WI38 (cell line): ENCODE measurements at regions not wholly inside any gene's neighbourhood (a gene's known extent, or its start where the extent isn't known, plus 50 kb on each side); places are given as distances from the start of the nearest gene placed in this dataset.
"Not testable (repeated sequence)": the region's sequence is repeated elsewhere in the genome, so short reads cannot be mapped to it uniquely, and the experiment has no call there.

Experiments
- H3K4me3 ChIP-seq: 2 replicates; pipeline ENCODE4 v1.5.1; 2011; ENCODE audit warnings: low read depth, mild to moderate bottlenecking, control low read depth, low read length
- CTCF ChIP-seq: IDR thresholded peaks from 2 replicates; pipeline ENCODE4 v1.5.1; 2012; ENCODE audit warnings: low read depth, mild to moderate bottlenecking, control low read depth, low read length

DNA sequence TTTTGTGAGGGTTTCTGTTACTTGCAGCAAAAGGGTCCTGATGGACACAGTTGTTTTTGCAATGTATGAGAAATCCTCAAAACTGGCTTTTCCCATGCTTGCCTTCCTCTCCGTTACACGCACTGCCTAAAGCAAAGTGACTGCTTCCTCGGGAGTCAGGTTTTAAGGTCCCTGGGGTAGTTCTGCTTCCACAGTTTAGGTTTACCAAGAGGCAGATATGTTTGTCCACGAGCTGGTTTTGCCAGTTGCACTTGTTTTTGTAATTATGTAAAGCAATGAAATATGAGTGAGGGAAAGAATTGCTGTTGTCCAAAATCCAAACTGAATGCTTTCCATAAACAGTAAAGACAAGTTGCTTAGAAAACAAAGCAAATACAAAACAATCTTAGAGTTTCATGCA is 290.7 kb upstream of the AMIGO2 start:
- no peak overlapping the region for H3K4me3 ChIP-seq
- TF ChIP-seq CTCF, result no peak

GRCh38 chr12:47369085-47369484 is 289.3 kb upstream of the AMIGO2 start:
- no peak overlapping the region for H3K4me3 ChIP-seq
- no peak for TF ChIP-seq CTCF

- no peak for TF ChIP-seq CTCF
- H3K4me3 ChIP-seq, result no peak overlapping the region
Measured at GRCh38 chr12:47367912-47368537, 288.3 kb upstream of the AMIGO2 start.

DNA sequence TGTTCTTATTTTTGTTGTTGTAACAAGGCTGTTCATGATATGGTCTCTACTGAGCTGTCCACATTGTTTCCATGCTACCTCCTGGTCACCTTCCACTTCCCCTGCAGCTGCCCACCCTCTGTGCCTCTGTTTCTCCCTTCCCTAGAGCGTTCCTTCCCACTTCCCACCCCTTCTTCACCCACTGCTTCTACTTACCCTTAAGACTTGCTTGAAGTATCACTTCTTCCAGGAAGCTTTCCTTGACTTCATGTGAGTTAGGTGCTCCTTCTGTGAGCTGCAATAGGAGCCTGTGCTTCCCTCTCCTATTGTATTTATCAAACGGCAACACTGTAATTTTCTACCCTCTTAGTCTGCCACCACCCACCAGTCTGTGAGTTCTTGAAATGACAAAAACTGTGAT is 286.8 kb upstream of the AMIGO2 start:
- no peak for TF ChIP-seq CTCF
- H3K4me3 ChIP-seq, result no peak overlapping the region

DNA sequence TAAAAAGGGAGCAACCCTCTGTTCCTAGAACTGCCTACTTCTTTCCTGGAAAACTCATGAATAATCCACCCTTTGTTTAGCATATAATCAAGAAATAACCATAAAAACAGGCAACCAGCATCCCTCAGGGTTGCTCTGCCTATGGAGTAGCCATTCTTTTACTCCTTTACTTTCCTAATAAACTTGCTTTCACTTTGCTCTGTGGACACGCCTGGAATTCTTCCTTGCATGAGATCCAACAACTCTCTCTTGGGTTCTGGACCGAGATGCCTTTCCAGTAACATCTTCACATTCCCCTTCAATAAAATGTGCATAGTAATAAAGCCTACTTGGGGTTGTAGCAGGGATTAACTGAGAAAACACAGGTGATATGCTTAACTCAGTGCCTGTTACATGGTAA is 286.4 kb upstream of the AMIGO2 start:
- H3K4me3 ChIP-seq, result no peak overlapping the region
- no peak for TF ChIP-seq CTCF

DNA sequence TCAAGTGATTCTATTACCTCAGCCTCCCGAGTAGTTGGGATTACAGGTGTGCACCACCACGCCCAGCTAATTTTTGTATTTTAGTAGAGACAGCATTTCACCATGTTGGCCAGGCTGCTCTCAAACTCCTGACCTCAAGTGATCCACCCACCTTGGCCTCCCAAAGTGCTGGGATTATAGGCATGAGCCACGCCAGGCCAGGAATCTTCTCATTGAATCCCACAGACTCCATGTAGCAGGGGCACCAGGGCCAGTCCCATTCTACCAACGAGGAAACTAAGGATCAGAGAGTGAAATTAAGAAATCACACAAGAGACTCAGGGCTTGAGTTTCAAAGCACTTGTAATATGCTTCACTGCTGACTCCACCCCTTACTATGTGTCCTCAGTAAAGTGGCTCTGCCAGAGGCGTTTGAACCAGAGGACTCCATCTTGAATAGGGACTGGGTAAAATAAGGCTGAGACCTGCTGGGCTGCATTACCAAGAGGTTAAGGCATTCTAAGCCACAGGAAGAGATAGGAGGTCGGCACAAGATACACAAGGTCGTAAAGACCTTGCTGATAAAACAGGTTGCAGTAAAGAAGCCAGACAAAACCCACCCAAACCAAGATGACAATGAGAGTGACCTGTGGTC is 285.8 kb upstream of the AMIGO2 start:
- not testable (repeated sequence) for H3K4me3 ChIP-seq

GRCh38 chr12:47364261-47364660 is 284.5 kb upstream of the AMIGO2 start:
- TF ChIP-seq CTCF, result no peak
- no peak overlapping the region for H3K4me3 ChIP-seq
